ENCODE measurements at regions not wholly inside any gene's neighbourhood (a gene's known extent, or its start where the extent isn't known, plus 50 kb on each side); places are given as distances from the start of the nearest gene placed in this dataset.

DNA sequence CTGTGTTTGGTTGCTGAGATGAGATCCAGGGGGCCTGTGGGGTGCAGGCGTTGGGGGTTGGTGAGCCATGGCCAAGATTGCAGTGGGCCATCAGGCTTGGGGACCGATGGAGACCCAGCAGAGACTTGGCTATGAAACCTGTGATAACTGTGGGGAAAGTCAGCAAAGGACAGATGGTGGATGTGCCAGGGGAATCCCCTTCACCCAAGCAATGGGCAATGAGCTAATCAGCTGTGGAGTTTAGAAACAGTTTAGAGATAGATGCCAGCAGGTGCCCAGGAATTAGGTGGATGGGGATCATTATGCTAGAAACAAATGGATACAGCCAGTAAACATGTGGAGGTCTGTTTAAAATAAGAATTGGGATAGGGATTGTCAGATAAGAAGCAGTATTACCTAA is 151.4 kb upstream of the FERD3L start (continued):
- TF ChIP-seq, protein P1, sequence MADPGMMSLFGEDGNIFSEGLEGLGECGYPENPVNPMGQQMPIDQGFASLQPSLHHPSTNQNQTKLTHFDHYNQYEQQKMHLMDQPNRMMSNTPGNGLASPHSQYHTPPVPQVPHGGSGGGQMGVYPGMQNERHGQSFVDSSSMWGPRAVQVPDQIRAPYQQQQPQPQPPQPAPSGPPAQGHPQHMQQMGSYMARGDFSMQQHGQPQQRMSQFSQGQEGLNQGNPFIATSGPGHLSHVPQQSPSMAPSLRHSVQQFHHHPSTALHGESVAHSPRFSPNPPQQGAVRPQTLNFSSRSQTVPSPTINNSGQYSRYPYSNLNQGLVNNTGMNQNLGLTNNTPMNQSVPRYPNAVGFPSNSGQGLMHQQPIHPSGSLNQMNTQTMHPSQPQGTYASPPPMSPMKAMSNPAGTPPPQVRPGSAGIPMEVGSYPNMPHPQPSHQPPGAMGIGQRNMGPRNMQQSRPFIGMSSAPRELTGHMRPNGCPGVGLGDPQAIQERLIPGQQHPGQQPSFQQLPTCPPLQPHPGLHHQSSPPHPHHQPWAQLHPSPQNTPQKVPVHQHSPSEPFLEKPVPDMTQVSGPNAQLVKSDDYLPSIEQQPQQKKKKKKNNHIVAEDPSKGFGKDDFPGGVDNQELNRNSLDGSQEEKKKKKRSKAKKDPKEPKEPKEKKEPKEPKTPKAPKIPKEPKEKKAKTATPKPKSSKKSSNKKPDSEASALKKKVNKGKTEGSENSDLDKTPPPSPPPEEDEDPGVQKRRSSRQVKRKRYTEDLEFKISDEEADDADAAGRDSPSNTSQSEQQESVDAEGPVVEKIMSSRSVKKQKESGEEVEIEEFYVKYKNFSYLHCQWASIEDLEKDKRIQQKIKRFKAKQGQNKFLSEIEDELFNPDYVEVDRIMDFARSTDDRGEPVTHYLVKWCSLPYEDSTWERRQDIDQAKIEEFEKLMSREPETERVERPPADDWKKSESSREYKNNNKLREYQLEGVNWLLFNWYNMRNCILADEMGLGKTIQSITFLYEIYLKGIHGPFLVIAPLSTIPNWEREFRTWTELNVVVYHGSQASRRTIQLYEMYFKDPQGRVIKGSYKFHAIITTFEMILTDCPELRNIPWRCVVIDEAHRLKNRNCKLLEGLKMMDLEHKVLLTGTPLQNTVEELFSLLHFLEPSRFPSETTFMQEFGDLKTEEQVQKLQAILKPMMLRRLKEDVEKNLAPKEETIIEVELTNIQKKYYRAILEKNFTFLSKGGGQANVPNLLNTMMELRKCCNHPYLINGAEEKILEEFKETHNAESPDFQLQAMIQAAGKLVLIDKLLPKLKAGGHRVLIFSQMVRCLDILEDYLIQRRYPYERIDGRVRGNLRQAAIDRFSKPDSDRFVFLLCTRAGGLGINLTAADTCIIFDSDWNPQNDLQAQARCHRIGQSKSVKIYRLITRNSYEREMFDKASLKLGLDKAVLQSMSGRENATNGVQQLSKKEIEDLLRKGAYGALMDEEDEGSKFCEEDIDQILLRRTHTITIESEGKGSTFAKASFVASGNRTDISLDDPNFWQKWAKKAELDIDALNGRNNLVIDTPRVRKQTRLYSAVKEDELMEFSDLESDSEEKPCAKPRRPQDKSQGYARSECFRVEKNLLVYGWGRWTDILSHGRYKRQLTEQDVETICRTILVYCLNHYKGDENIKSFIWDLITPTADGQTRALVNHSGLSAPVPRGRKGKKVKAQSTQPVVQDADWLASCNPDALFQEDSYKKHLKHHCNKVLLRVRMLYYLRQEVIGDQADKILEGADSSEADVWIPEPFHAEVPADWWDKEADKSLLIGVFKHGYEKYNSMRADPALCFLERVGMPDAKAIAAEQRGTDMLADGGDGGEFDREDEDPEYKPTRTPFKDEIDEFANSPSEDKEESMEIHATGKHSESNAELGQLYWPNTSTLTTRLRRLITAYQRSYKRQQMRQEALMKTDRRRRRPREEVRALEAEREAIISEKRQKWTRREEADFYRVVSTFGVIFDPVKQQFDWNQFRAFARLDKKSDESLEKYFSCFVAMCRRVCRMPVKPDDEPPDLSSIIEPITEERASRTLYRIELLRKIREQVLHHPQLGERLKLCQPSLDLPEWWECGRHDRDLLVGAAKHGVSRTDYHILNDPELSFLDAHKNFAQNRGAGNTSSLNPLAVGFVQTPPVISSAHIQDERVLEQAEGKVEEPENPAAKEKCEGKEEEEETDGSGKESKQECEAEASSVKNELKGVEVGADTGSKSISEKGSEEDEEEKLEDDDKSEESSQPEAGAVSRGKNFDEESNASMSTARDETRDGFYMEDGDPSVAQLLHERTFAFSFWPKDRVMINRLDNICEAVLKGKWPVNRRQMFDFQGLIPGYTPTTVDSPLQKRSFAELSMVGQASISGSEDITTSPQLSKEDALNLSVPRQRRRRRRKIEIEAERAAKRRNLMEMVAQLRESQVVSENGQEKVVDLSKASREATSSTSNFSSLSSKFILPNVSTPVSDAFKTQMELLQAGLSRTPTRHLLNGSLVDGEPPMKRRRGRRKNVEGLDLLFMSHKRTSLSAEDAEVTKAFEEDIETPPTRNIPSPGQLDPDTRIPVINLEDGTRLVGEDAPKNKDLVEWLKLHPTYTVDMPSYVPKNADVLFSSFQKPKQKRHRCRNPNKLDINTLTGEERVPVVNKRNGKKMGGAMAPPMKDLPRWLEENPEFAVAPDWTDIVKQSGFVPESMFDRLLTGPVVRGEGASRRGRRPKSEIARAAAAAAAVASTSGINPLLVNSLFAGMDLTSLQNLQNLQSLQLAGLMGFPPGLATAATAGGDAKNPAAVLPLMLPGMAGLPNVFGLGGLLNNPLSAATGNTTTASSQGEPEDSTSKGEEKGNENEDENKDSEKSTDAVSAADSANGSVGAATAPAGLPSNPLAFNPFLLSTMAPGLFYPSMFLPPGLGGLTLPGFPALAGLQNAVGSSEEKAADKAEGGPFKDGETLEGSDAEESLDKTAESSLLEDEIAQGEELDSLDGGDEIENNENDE (IDR thresholded peaks at IDR 0.05; ENCODE audit: insufficient replicate concordance, low read length) = no peak
- TF ChIP-seq, protein P2, sequence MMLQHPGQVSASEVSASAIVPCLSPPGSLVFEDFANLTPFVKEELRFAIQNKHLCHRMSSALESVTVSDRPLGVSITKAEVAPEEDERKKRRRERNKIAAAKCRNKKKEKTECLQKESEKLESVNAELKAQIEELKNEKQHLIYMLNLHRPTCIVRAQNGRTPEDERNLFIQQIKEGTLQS (IDR thresholded peaks at IDR 0.05; ENCODE audit: insufficient read depth, low read depth, low read length) = no peak
- TF ChIP-seq KDM5A (IDR thresholded peaks at IDR 0.05; ENCODE audit: low read length) = no peak
- TF ChIP-seq, protein P3, sequence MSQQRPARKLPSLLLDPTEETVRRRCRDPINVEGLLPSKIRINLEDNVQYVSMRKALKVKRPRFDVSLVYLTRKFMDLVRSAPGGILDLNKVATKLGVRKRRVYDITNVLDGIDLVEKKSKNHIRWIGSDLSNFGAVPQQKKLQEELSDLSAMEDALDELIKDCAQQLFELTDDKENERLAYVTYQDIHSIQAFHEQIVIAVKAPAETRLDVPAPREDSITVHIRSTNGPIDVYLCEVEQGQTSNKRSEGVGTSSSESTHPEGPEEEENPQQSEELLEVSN (IDR thresholded peaks at IDR 0.05) = no peak

All from H1 (cell line).